HCT116 (cell line): ENCODE measurements at regions not wholly inside any gene's neighbourhood (a gene's known extent, or its start where the extent isn't known, plus 50 kb on each side); places are given as distances from the start of the nearest gene placed in this dataset.

Source experiments
- ATAC-seq: fragments of 200-7000 bp; cut with Tn5 transposase; 2 replicates; pipeline ENCODE4 v1.9.1; 2020; ENCODE audit warnings: mild to moderate bottlenecking, moderate library complexity
- BruUV-seq: library from RNA; stranded (reverse); fragments of 400-500 nt; replicated peaks from 2 replicates; lab custom pipeline; 2021; lab: Mats Ljungman, UMichigan
- CTCF ChIA-PET: fragments of 300-600 bp; sonication (Branson Sonifier 250); formaldehyde crosslinking; loops from one replicate; lab custom pipeline; 2021; ENCODE audit warnings: antibody characterized with exemption; lab: Charles Lee
- POLR2A ChIA-PET: fragments of 300-600, 350-600 bp; sonication (Branson Sonifier 250); formaldehyde crosslinking; loops from one replicate; lab custom pipeline; 2021; ENCODE audit warnings: antibody characterized with exemption; lab: Charles Lee
- RAD21 ChIA-PET, 2 experiments: fragments of 300-600 bp; sonication (Branson Sonifier 250); formaldehyde crosslinking; loops; one replicate each; lab custom pipeline; 2023; ENCODE audit warnings: low total read pairs in 2 of 2; ENCODE audit not compliant: uncharacterized antibody in 2 of 2, unreplicated experiment in 2 of 2, low non-redundant PET in 1 of 2; lab: Charles Lee
- DNase-seq: peaks from one replicate; pipeline ENCODE4 v3.0.0-alpha.2; 2010; ENCODE audit warnings: low read depth, low spot score
- H2AFZ ChIP-seq: fragments of 200-600 bp; shearing (Covaris generic), sonication (generic); 2 replicates; pipeline ENCODE4 v1.6.1; 2017; ENCODE audit warnings: low read depth, mixed run types, mixed read lengths, antibody characterized with exemption, low read length; ENCODE audit not compliant: poor library complexity, severe bottlenecking
- H3K27ac ChIP-seq: 2 replicates; pipeline ENCODE4 v1.5.1; 2012; ENCODE audit warnings: low read depth, low read length
- H3K27me3 ChIP-seq: fragments of 200-600 bp; sonication (generic); 2 replicates; pipeline ENCODE4 v1.6.1; 2016; ENCODE audit warnings: mixed run types, low read length, mixed read lengths; ENCODE audit not compliant: insufficient read depth
- H3K36me3 ChIP-seq, 2 experiments: fragments of 200-500 bp in 1 of 2; fragments of 200-600 bp in 1 of 2; sonication (Bioruptor generic) in 1 of 2; sonication (generic) in 1 of 2; 2 replicates each; pipeline versions ENCODE4 v1.5.1 to v1.6.1; 2014 to 2016; ENCODE audit warnings: low read length in 2 of 2, inconsistent platforms in 1 of 2, mixed read lengths in 1 of 2, mixed run types in 1 of 2; ENCODE audit not compliant: insufficient read depth in 2 of 2, control insufficient read depth in 1 of 2
- H3K4me1 ChIP-seq, 2 experiments: fragments of 200-600 bp in 1 of 2; sonication (generic) in 1 of 2; 2 replicates each; pipeline versions ENCODE4 v1.5.1 to v1.6.1; 2012 to 2017; ENCODE audit warnings: low read length in 2 of 2, inconsistent platforms in 1 of 2, mild to moderate bottlenecking in 1 of 2, mixed read lengths in 1 of 2, mixed run types in 1 of 2, moderate library complexity in 1 of 2; ENCODE audit not compliant: insufficient read depth in 2 of 2, control insufficient read depth in 1 of 2
- H3K4me2 ChIP-seq: fragments of 200-600 bp; sonication (generic); 2 replicates; pipeline ENCODE4 v1.6.1; 2017; ENCODE audit warnings: mixed run types, low read length, mixed read lengths
- H3K4me3 ChIP-seq, 2 experiments: fragments of 200-600 bp in 1 of 2; sonication (generic) in 1 of 2; replicated peaks in 1 of 2; 2 replicates each; pipeline ENCODE4 v1.5.1; 2011 to 2016; ENCODE audit warnings: low read length in 2 of 2, control low read depth in 1 of 2, low read depth in 1 of 2, mild to moderate bottlenecking in 1 of 2, mixed read lengths in 1 of 2, mixed run types in 1 of 2
- H3K79me2 ChIP-seq: fragments of 200-600 bp; sonication (generic); 2 replicates; pipeline ENCODE4 v1.6.1; 2017; ENCODE audit warnings: mild to moderate bottlenecking, mixed run types, low read length, moderate library complexity, mixed read lengths; ENCODE audit not compliant: insufficient read depth
- H3K9ac ChIP-seq: fragments of 200-600 bp; sonication (generic); 2 replicates; pipeline ENCODE4 v1.6.1; 2016; ENCODE audit warnings: low read length, mixed read lengths
- H3K9me2 ChIP-seq: fragments of 200-600 bp; sonication (generic), shearing (Covaris generic); 2 replicates; pipeline ENCODE4 v1.6.1; 2017; ENCODE audit warnings: mixed run types, mild to moderate bottlenecking, moderate library complexity; ENCODE audit not compliant: insufficient read depth
- H3K9me3 ChIP-seq, 2 experiments: fragments of 200-500 bp in 1 of 2; fragments of 200-600 bp in 1 of 2; sonication (Bioruptor generic) in 1 of 2; sonication (generic) in 1 of 2; 2 replicates each; pipeline ENCODE4 v1.6.1; 2014 to 2017; ENCODE audit warnings: low read length in 2 of 2, mixed read lengths in 2 of 2, inconsistent platforms in 1 of 2, low read depth in 1 of 2, mild to moderate bottlenecking in 1 of 2, mixed run types in 1 of 2, moderate library complexity in 1 of 2; ENCODE audit not compliant: control insufficient read depth in 1 of 2, insufficient read depth in 1 of 2
- H4K20me1 ChIP-seq: fragments of 200-600 bp; sonication (generic), shearing (Covaris generic); 2 replicates; pipeline ENCODE4 v1.6.1; 2017; ENCODE audit warnings: mixed run types, mild to moderate bottlenecking, moderate library complexity; ENCODE audit not compliant: insufficient read depth
- CEBPB ChIP-seq: IDR thresholded peaks from 2 replicates; pipeline ENCODE4 v1.6.1; 2012; ENCODE audit warnings: low read depth
- JUND ChIP-seq: IDR thresholded peaks from 2 replicates; pipeline ENCODE4 v1.6.1; 2012
- POLR2A ChIP-seq: IDR thresholded peaks from 2 replicates; pipeline ENCODE4 v1.7.0; 2011; ENCODE audit warnings: borderline replicate concordance; ENCODE audit not compliant: insufficient read depth, insufficient read length; ENCODE audit errors: extremely low read depth
- intact Hi-C: fragments of 100-400 bp; cut with micrococcal nuclease; formaldehyde crosslinking; loops from 2 replicates; pipeline ENCODE4 v1.10.0; 2022
- TF ChIP-seq, protein P1 (sequence below), 3 experiments: fragments of 200-600 bp in 1 of 3; sonication (generic) in 1 of 3; IDR thresholded peaks in 2 of 3; conservative IDR thresholded peaks in 1 of 3; 2 replicates each; pipeline ENCODE4 v1.5.1; 2012 to 2017; ENCODE audit warnings: low read depth in 2 of 3, low read length in 2 of 3, antibody characterized with exemption in 1 of 3, borderline replicate concordance in 1 of 3, control low read depth in 1 of 3, mild to moderate bottlenecking in 1 of 3, mixed read lengths in 1 of 3, mixed run types in 1 of 3, moderate library complexity in 1 of 3; ENCODE audit not compliant: insufficient read depth in 1 of 3
- TF ChIP-seq, protein P2 (sequence below): IDR thresholded peaks from 2 replicates; pipeline ENCODE4 v1.6.1; 2011; ENCODE audit warnings: mild to moderate bottlenecking, low read length, moderate library complexity; ENCODE audit not compliant: insufficient replicate concordance; ENCODE audit errors: extremely low read depth
- TF ChIP-seq, protein P3 (sequence below): IDR thresholded peaks from 2 replicates; pipeline ENCODE4 v1.6.1; 2012

DNA sequence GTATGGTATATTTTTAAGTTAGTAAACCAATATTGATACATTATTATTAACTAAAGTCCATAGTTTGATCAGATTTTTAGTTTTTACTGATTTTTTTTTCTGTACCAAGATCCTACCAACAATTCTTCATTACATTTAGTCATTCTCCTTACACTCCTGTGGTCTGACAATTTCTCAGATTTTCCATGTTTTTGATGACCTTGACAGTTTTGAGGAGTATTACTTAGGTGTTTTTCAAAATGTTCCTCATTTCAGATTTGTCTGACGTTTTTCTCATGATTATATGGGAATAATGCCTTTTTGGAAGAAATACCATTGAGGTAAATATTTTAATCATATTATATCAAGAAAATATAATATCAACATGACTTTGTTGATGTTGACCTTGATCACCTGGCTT, 423.8 kb downstream of the PPP4R3C start:
- BruUV-seq, result no TSS peak
- ChIA-PET CTCF (no interaction called here), POLR2A (no interaction called here), RAD21 (no interaction called here)
- no peak overlapping the region for H3K9ac ChIP-seq
- H3K4me3 ChIP-seq, result no peak overlapping the region
- ATAC-seq (no peak), DNase-seq (no peak)
- H3K4me2 ChIP-seq, result no peak overlapping the region
- no peak overlapping the region for H3K27ac ChIP-seq
- H4K20me1 ChIP-seq, result no peaks in the 10 kb centered on the region
- H3K9me2 ChIP-seq, result no peaks in the 10 kb centered on the region
- H3K4me1 ChIP-seq, result no peaks in the 10 kb centered on the region
- H3K36me3 ChIP-seq, result no peaks in the 10 kb centered on the region
- no peaks in the 10 kb centered on the region for H3K79me2 ChIP-seq
- intact Hi-C loops, result no loop called here
- H3K27me3 ChIP-seq, result no peaks in the 10 kb centered on the region
- no peak overlapping the region for H2AFZ ChIP-seq
- H3K9me3 ChIP-seq, result no peaks in the 10 kb centered on the region
- TF ChIP-seq POLR2A (no peak), JUND (no peak), CEBPB (no peak)
- TF ChIP-seq, protein P1, sequence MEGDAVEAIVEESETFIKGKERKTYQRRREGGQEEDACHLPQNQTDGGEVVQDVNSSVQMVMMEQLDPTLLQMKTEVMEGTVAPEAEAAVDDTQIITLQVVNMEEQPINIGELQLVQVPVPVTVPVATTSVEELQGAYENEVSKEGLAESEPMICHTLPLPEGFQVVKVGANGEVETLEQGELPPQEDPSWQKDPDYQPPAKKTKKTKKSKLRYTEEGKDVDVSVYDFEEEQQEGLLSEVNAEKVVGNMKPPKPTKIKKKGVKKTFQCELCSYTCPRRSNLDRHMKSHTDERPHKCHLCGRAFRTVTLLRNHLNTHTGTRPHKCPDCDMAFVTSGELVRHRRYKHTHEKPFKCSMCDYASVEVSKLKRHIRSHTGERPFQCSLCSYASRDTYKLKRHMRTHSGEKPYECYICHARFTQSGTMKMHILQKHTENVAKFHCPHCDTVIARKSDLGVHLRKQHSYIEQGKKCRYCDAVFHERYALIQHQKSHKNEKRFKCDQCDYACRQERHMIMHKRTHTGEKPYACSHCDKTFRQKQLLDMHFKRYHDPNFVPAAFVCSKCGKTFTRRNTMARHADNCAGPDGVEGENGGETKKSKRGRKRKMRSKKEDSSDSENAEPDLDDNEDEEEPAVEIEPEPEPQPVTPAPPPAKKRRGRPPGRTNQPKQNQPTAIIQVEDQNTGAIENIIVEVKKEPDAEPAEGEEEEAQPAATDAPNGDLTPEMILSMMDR (IDR thresholded peaks at IDR 0.05 in 2 of 3, conservative IDR thresholded peaks at IDR 0.05 in 1 of 3; ENCODE audit: borderline replicate concordance in 1 of 3, insufficient read depth in 1 of 3, low read depth in 2 of 3, low read length in 2 of 3), result no peak
- TF ChIP-seq, protein P2, sequence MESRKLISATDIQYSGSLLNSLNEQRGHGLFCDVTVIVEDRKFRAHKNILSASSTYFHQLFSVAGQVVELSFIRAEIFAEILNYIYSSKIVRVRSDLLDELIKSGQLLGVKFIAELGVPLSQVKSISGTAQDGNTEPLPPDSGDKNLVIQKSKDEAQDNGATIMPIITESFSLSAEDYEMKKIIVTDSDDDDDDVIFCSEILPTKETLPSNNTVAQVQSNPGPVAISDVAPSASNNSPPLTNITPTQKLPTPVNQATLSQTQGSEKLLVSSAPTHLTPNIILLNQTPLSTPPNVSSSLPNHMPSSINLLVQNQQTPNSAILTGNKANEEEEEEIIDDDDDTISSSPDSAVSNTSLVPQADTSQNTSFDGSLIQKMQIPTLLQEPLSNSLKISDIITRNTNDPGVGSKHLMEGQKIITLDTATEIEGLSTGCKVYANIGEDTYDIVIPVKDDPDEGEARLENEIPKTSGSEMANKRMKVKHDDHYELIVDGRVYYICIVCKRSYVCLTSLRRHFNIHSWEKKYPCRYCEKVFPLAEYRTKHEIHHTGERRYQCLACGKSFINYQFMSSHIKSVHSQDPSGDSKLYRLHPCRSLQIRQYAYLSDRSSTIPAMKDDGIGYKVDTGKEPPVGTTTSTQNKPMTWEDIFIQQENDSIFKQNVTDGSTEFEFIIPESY, result no peak
- TF ChIP-seq, protein P3, sequence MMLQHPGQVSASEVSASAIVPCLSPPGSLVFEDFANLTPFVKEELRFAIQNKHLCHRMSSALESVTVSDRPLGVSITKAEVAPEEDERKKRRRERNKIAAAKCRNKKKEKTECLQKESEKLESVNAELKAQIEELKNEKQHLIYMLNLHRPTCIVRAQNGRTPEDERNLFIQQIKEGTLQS, result no peak
